OCI-LY1 (cell line): ENCODE measurements at regions not wholly inside any gene's neighbourhood (a gene's known extent, or its start where the extent isn't known, plus 50 kb on each side); places are given as distances from the start of the nearest gene placed in this dataset.

ENCODE experiments used
- CTCF ChIP-seq: fragments of 200-600 bp; sonication (generic), shearing (Covaris generic); IDR thresholded peaks from 2 replicates; pipeline ENCODE4 v1.5.1; 2017; ENCODE audit warnings: mild to moderate bottlenecking, antibody characterized with exemption, low read length, moderate library complexity, mixed read lengths
- EZH2 ChIP-seq: fragments of 200-600 bp; sonication (generic), shearing (Covaris generic); IDR thresholded peaks from 2 replicates; pipeline ENCODE4 v1.8.0; 2017; ENCODE audit warnings: borderline replicate concordance, mixed run types, mild to moderate bottlenecking, antibody characterized with exemption, low read length, moderate library complexity, mixed read lengths

- TF ChIP-seq CTCF (no peak), EZH2 (no peak)
These were observed 301.8 kb upstream of the TRPC7 start for GRCh38 chr5:136666970-136667620.
